GM19324 (cell line): ENCODE measurements at regions not wholly inside any gene's neighbourhood (a gene's known extent, or its start where the extent isn't known, plus 50 kb on each side); places are given as distances from the start of the nearest gene placed in this dataset.

Experiments used
- ATAC-seq: cut with Tn5 transposase; IDR thresholded peaks from one replicate; pipeline ENCODE4 v1.9.1; 2021; ENCODE audit warnings: mild to moderate bottlenecking, moderate library complexity; ENCODE audit not compliant: unreplicated experiment, low FRiP score

- ATAC-seq: no peak
These were observed 85.6 kb downstream of the C5orf15 start for GRCh38 chr5:133882846-133883245.

GRCh38 chr5:133882389-133882695 is 86.1 kb downstream of the C5orf15 start:
- ATAC-seq: no peak

- no peak for ATAC-seq
These were observed 86.6 kb downstream of the C5orf15 start for GRCh38 chr5:133881576-133882388.

GRCh38 chr5:133878236-133878555 is 90.2 kb downstream of the C5orf15 start:
- no peak for ATAC-seq

- no peak for ATAC-seq
These were observed 90.8 kb downstream of the C5orf15 start for GRCh38 chr5:133877351-133878235.

GRCh38 chr5:133876266-133876665 is 92.2 kb downstream of the C5orf15 start:
- ATAC-seq: no peak

- ATAC-seq: no peak
These were observed 93.2 kb downstream of the C5orf15 start for GRCh38 chr5:133875179-133875578.

GRCh38 chr5:133873449-133873848 is 95.0 kb downstream of the C5orf15 start:
- no peak for ATAC-seq

GRCh38 chr5:133870661-133871060 is 97.8 kb downstream of the C5orf15 start:
- no peak for ATAC-seq

GRCh38 chr5:133869519-133870335 is 98.7 kb downstream of the C5orf15 start:
- ATAC-seq: no peak

- no peak for ATAC-seq
These were observed 99.4 kb downstream of the C5orf15 start for GRCh38 chr5:133868946-133869518.

GRCh38 chr5:133867851-133868545 is 100.4 kb downstream of the C5orf15 start:
- no peak for ATAC-seq

GRCh38 chr5:133867341-133867740 is 101.1 kb downstream of the C5orf15 start:
- no peak for ATAC-seq

GRCh38 chr5:133866903-133867245 is 101.6 kb downstream of the C5orf15 start:
- ATAC-seq: no peak

- no peak for ATAC-seq
These were observed 102.1 kb downstream of the C5orf15 start for GRCh38 chr5:133866160-133866902.

- ATAC-seq: no peak
These were observed 103.3 kb downstream of the C5orf15 start for GRCh38 chr5:133865113-133865512.

- no peak for ATAC-seq
These were observed 103.7 kb downstream of the C5orf15 start for GRCh38 chr5:133864711-133865110.

GRCh38 chr5:133863857-133864585 is 104.4 kb downstream of the C5orf15 start:
- ATAC-seq: no peak
